HG03060 (cell line): ENCODE measurements at regions not wholly inside any gene's neighbourhood (a gene's known extent, or its start where the extent isn't known, plus 50 kb on each side); places are given as distances from the start of the nearest gene placed in this dataset.
"Not testable (repeated sequence)": the region's sequence is repeated elsewhere in the genome, so short reads cannot be mapped to it uniquely, and the experiment has no call there.

Experiments used
- ATAC-seq: cut with Tn5 transposase; IDR thresholded peaks from one replicate; pipeline ENCODE4 v1.9.1; 2021; ENCODE audit warnings: low read depth, moderate number of reproducible peaks; ENCODE audit not compliant: unreplicated experiment

DNA sequence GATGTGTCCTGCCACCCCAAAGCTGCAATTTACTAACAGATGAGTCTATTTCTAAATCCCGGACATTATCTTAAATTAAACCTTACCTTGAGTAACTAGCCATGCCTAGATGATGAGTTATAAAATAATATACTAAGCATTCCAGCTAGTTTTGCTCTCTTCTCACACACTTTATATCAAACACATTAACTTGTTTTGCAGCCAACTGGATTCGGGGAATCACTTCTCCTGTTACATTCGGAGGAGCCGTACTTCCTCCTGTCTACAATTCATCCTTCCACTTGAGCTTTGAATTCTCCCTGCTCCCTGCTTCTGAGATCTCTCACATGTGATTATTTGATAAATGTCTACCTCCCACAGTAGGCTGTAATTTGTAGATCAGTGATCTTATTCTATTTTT is 420.1 kb downstream of the GJA1 start:
- ATAC-seq, result no peak

GRCh38 chr6:121856296-121856695 is 420.9 kb downstream of the GJA1 start:
- ATAC-seq, result no peak

DNA sequence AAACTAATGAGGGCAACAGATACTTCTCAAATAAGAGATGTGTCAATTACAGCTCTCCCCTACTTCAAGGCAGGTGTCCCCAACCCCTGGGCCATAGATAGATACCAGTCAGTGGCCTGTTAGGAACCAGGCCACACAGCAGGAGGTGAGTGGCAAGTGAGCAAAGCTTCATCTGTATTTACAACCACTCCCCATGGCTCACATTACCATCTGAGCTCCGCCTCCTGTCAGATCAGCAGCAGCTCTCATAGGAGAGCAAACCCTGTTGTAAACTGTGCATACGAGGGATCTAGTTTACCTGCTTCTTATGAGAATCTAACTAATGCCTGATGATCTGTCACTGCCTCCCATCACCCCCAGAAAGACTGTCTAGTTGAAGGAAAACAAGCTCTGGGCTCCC is 422.1 kb downstream of the GJA1 start:
- ATAC-seq, result no peak

- no peak for ATAC-seq
These were observed 422.9 kb downstream of the GJA1 start for GRCh38 chr6:121858310-121858709.

- ATAC-seq, result no peak
These were observed 423.5 kb downstream of the GJA1 start for GRCh38 chr6:121858986-121859385.

GRCh38 chr6:121865811-121866210 is 430.4 kb downstream of the GJA1 start:
- ATAC-seq, result no peak

DNA sequence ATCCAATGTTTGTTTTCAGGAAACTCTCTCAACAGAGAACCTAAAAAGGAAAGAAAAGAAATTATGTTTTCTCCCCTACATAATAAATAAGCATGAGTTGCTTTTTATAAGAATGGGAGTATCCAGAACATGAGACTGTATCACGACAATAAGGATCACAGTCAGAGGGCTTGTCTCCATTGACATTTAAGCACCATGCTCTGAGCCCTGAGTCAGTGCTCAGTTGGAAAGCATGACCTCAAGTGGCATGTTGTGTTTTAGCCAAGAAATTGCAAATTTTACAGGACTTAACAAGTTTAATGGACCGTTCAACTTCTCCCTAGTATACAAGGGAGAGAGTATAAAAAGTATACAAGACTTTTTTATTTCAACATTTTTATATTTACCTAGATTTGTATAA is 431.6 kb downstream of the GJA1 start:
- ATAC-seq, result no peak

GRCh38 chr6:121868206-121868605 is 432.8 kb downstream of the GJA1 start:
- ATAC-seq, result no peak

- ATAC-seq, result no peak
These were observed 438.1 kb downstream of the GJA1 start for GRCh38 chr6:121873595-121873994.

- ATAC-seq, result no peak
These were observed 441.3 kb downstream of the GJA1 start for GRCh38 chr6:121876721-121877120.

DNA sequence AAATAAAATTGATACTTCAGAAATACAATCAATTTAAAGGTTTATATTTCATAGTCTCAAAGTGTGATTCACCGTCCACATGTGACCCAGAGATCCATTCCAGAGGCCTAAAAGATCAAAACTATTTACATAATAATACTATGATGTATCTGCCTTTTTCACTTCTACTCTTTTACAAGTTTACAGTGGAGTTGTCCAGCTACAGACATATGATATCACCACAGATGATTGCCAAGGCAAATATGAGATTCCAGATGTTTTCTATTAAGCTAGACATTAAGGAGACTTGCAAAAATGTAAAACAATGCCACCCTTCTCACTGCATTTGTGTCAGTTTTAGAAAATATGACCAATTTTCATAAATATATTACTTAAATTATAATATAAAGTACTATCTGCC is 443.7 kb downstream of the GJA1 start:
- no peak for ATAC-seq

GRCh38 chr6:121880831-121881230 is 445.4 kb downstream of the GJA1 start:
- ATAC-seq, result no peak

GRCh38 chr6:121881974-121882667 is 446.7 kb downstream of the GJA1 start:
- ATAC-seq, result no peak

DNA sequence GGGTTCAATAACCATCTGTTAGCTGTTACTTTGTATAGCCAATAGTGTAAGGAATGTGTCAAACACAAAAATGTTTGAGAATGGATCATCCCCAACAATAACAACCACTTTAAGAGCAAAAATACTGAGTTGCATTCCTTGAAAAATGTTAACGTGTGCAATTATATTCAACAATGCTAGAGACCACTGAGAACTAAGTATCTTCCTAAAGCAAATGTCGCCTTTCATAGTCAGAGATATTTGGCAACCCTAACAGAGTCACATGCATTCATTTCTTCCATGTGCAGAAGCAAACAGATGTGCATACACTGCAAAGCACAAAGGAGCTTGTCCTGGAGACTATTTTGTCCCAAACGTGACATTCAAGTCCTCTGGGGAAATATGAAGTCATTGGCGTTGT is 448.6 kb downstream of the GJA1 start:
- no peak for ATAC-seq

DNA sequence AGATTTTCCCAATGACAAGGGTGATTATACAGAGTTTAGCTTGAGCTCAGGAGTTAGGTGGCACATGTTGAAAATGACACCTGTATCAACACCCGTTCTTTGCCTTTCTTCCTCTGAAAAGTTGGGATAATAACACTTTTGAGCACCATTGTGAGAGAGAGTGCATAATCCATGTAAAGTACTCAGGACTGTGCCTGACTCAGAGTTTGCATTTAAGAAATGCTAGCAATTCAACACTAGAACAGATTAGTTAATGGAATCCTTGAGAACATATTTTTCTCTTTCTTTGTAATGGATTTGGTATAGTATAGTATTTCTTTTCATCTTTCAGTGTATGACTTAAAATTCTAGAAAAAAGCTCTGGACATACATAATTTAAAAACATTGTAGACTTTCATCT is 449.2 kb downstream of the GJA1 start:
- no peak for ATAC-seq

GRCh38 chr6:121885399-121886152 is 450.1 kb downstream of the GJA1 start:
- ATAC-seq, result no peak

DNA sequence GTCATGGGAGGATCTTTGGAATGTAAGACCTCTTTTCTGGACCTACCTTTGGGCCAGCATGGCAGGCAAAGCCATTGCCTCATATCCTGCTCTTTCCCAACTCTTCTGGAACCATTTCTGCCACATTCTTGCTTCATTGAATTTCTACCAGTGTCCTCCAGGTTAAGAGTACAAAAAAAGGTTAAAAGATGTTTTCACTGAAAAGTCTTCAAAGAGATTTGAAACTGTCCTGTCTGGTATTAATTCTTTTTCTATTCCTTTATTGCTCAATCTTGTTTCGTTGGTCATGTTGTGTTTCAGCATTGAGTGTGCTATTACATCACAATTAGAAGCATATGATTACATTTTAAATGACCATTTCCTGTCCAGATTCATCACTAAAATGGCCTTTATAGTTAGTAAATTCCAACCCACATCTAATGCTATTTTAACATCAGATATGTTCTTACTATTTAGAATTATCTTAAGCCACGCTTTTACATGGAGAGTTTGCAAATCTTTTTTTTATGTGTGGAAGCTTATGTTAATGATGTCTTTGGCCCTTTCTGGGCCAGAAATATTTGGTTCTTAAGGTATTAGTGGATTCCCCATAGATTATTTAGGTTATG is 450.9 kb downstream of the GJA1 start:
- no peak for ATAC-seq

DNA sequence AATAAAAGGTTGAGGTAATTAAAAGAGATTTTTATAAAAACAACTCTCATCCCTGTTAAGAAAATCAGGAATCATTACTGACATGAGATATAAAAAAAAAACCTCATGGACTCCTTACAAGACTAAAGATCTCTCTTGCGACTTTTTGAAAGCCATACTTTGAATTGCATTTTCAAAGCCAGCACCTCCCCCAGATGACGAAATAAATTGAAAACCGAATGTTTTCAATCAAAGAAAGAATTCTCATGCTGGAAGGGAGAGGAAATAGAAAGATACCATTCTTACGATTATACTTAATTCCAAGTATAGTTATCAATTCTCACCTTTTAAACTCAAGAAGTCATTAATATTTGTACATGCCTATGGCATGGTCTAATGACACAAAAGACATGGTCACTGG is 452.3 kb downstream of the GJA1 start:
- ATAC-seq, result no peak

GRCh38 chr6:121890307-121890910 is 455.0 kb downstream of the GJA1 start:
- ATAC-seq, result no peak

DNA sequence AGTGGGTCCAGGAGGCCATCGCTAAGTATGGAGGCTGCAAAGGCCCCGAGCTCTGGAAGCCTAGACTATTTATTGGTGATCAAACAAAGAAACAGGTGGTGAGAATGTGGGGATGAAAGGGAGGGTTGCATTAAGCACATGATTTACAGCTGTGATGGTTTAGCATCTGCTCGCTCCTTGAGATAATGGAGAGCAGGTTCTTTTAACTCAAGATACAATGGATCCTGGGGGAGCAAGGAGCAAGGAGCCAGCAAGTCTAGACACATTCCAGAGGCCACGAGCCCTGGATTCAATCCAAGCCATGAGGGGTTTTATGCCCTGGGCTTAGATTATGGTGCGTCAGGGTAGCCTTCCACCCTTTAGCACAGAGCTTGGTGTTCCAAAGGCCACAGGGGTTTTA is 460.3 kb downstream of the GJA1 start:
- ATAC-seq, result not testable (repeated sequence)

DNA sequence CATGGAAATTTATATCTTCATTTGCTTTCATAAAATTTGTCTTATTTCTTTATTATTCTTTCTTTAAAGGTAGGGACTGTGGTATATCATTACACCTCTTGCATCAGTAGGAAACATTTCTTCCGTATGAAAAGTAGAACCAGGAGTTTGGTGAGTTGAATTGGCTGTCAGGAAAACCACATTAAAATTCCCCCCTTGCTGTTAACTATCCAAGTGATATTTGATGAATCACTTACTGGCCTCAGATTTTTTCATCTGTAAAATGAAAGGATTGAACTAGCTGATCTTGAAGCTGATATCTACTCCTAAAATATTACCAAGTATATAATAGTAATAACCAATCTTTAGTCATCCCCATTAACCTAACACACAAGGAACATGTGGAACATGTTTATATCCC is 460.9 kb downstream of the GJA1 start:
- no peak for ATAC-seq
